ENCODE measurements at regions not wholly inside any gene's neighbourhood (a gene's known extent, or its start where the extent isn't known, plus 50 kb on each side); places are given as distances from the start of the nearest gene placed in this dataset.

DNA sequence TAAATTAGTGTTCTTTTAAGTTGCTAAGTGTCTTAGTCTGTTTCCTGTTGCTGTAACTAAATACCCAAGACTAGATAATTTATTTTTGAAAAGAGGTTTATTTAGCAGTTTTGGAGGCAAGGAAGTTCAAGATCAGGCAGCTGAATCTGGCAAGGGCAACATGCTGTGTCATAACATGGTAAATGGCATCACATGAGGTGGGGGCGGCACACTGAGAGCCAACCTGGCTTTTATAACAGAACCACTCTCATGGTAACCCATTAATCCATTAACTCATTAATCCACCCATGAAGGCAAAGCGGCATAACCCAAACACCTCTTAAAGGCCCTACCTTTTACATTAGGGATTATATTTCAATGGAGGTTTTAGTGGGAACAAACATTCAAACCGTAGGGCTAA is 182.2 kb upstream of the GATB start:
- TF ChIP-seq TAF1 (IDR thresholded peaks at IDR 0.05; ENCODE audit: low read depth, low read length) (no peak), POLR2A (IDR thresholded peaks at IDR 0.05; ENCODE audit: low read depth, low read length) (no peak), POLR2AphosphoS5 (IDR thresholded peaks at IDR 0.05; ENCODE audit: low read depth, low read length) (no peak), SPI1 (IDR thresholded peaks at IDR 0.05; ENCODE audit: low read depth, low read length) (no peak), PAX5 (IDR thresholded peaks at IDR 0.05; ENCODE audit: insufficient read depth, low read length, severe bottlenecking) (no peak), POU2F2 (IDR thresholded peaks at IDR 0.05; ENCODE audit: low read depth, low read length) (no peak)

All from GM12891 (cell line).